Natural killer cell (primary cell): ENCODE measurements at regions not wholly inside any gene's neighbourhood (a gene's known extent, or its start where the extent isn't known, plus 50 kb on each side); places are given as distances from the start of the nearest gene placed in this dataset.

Experiments
- ATAC-seq, 3 donors: fragments of 150-1000 bp in 2 of 3; fragments of 200-7000 bp in 1 of 3; cut with Tn5 transposase; 1 replicate in 1 of 3; 2 replicates in 2 of 3; pipeline ENCODE4 v1.10.0; 2021; ENCODE audit warnings: mild to moderate bottlenecking in 2 of 3, moderate library complexity in 2 of 3
- DNase-seq, 2 donors: peaks; one replicate each; pipeline versions ENCODE4 v3.0.0 to v3.0.0-alpha.2; 2013 to 2021; ENCODE audit warnings: mixed read lengths in 1 of 2
- H3K27ac ChIP-seq: one replicate; pipeline ENCODE4 v1.5.1; 2013; ENCODE audit warnings: mild to moderate bottlenecking, low read length
- H3K27me3 ChIP-seq: one replicate; pipeline ENCODE4 v1.6.1; 2013; ENCODE audit warnings: low read length; ENCODE audit not compliant: control insufficient read depth, insufficient read depth
- H3K36me3 ChIP-seq: one replicate; pipeline ENCODE4 v1.6.1; 2013; ENCODE audit warnings: low read length; ENCODE audit not compliant: control insufficient read depth, insufficient read depth
- H3K4me1 ChIP-seq: one replicate; pipeline ENCODE4 v1.6.1; 2013; ENCODE audit warnings: low read length; ENCODE audit not compliant: control insufficient read depth, insufficient read depth
- H3K4me3 ChIP-seq: one replicate; pipeline ENCODE4 v1.5.1; 2013; ENCODE audit warnings: low read length
- H3K9me3 ChIP-seq: one replicate; pipeline ENCODE4 v1.6.1; 2013; ENCODE audit warnings: low read length; ENCODE audit not compliant: control insufficient read depth, insufficient read depth
- H3K27ac Mint-ChIP-seq, 2 donors: one replicate each; pipeline ENCODE4 v1.8.0; 2022; ENCODE audit warnings: mild to moderate bottlenecking in 2 of 2, mixed read lengths in 2 of 2, moderate library complexity in 1 of 2
- H3K27me3 Mint-ChIP-seq, 2 donors: one replicate each; pipeline ENCODE4 v1.8.0; 2022; ENCODE audit warnings: low read depth in 2 of 2, mixed read lengths in 2 of 2
- H3K36me3 Mint-ChIP-seq: one replicate; pipeline ENCODE4 v1.8.0; 2022; ENCODE audit warnings: mixed read lengths
- H3K4me1 Mint-ChIP-seq, 2 donors: one replicate each; pipeline ENCODE4 v1.8.0; 2022; ENCODE audit warnings: mixed read lengths in 2 of 2
- H3K4me3 Mint-ChIP-seq: one replicate; pipeline ENCODE4 v1.8.0; 2022; ENCODE audit warnings: mild to moderate bottlenecking, moderate library complexity, mixed read lengths
- H3K9me3 Mint-ChIP-seq, 2 donors: one replicate each; pipeline ENCODE4 v1.8.0; 2022; ENCODE audit warnings: mixed read lengths in 2 of 2
- WGBS: methylation state at CpG from one replicate; pipeline ENCODE4 v1.1.7; 2013; ENCODE audit warnings: missing lambda C conversion rate; ENCODE audit not compliant: insufficient coverage; 5-methylcytosine and 5-hydroxymethylcytosine counted together
- intact Hi-C: fragments of 100-400 bp; cut with micrococcal nuclease; formaldehyde crosslinking; loops from one replicate; pipeline ENCODE4 v1.14.2; 2022
- TF ChIP-seq, protein P1 (sequence below): fragments of 200-600 bp; IDR thresholded peaks from one replicate; pipeline ENCODE4 v1.8.0; 2022; ENCODE audit warnings: antibody characterized with exemption

DNA sequence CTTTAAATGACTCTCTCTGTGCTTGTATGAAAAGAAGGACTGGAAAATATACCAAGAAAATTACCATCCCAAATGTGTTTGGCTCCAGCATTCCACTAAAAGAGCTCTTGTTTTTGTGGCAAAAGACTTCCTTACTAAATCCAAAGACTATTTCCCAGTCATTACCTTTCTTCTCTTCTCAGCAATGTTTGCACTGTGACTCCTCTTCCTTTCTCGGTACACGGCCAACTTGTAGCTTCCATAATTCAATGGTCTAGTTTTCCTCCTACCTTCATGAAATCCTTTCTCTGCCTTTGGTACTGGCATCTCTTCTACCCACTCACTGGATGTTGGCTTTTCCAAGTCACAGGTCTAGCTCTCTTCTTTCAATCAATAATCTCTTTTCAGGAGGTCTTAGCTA is 568.5 kb upstream of the JAG1 start:
- 95% methylated on average over 2 of the region's 2 CpGs for WGBS
- Mint-ChIP-seq H3K36me3 (no peaks in the 10 kb centered on the region), H3K9me3 (peaks cover 7 to 10% of the 10 kb centered on the region in 2 donors), H3K27me3 (peaks cover 16 to 34% of the 10 kb centered on the region in 2 donors), H3K27ac (no peak overlapping the region), H3K4me3 (no peak overlapping the region), H3K4me1 (peaks cover 7 to 13% of the 10 kb centered on the region in 2 donors)
- intact Hi-C loops = no loop called here
- peaks cover 3% of the 10 kb centered on the region for H3K27me3 ChIP-seq
- H3K9me3 ChIP-seq = no peaks in the 10 kb centered on the region
- no peak overlapping the region for H3K4me3 ChIP-seq
- no peak overlapping the region for H3K27ac ChIP-seq
- H3K36me3 ChIP-seq = no peaks in the 10 kb centered on the region
- DNase-seq (no peak), ATAC-seq (no peak)
- H3K4me1 ChIP-seq = peaks cover 3% of the 10 kb centered on the region
- TF ChIP-seq, protein P1, sequence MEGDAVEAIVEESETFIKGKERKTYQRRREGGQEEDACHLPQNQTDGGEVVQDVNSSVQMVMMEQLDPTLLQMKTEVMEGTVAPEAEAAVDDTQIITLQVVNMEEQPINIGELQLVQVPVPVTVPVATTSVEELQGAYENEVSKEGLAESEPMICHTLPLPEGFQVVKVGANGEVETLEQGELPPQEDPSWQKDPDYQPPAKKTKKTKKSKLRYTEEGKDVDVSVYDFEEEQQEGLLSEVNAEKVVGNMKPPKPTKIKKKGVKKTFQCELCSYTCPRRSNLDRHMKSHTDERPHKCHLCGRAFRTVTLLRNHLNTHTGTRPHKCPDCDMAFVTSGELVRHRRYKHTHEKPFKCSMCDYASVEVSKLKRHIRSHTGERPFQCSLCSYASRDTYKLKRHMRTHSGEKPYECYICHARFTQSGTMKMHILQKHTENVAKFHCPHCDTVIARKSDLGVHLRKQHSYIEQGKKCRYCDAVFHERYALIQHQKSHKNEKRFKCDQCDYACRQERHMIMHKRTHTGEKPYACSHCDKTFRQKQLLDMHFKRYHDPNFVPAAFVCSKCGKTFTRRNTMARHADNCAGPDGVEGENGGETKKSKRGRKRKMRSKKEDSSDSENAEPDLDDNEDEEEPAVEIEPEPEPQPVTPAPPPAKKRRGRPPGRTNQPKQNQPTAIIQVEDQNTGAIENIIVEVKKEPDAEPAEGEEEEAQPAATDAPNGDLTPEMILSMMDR = no peak

DNA sequence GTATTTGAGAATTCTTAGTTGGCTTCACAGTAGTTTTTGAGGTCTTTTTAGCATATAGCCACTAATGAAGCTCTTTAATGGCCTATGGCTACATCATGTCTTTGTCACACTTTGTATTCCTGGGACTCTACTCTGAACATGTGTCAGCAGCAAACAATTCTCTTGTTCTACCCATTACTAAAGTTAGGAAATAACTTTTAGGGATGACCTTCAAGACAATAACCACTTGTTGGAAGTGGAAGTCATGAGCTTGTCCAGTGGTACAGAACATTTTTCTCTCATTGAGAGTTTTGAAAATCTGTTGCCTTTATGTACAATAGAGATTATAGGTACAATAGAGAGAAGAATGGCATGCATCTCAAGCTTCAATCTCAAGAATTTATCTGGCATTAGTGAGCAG is 571.6 kb upstream of the JAG1 start:
- no peaks in the 10 kb centered on the region for H3K9me3 ChIP-seq
- H3K27ac ChIP-seq = no peak overlapping the region
- no peaks in the 10 kb centered on the region for H3K36me3 ChIP-seq
- Mint-ChIP-seq H3K4me3 (no peak overlapping the region), H3K27ac (no peak overlapping the region), H3K9me3 (peaks cover 6 to 7% of the 10 kb centered on the region in 2 donors), H3K36me3 (no peaks in the 10 kb centered on the region), H3K4me1 (peaks cover 7 to 13% of the 10 kb centered on the region in 2 donors), H3K27me3 (peaks cover 14 to 64% of the 10 kb centered on the region in 2 donors)
- intact Hi-C loops = no loop called here
- DNase-seq (no peak), ATAC-seq (no peak)
- peaks cover 3% of the 10 kb centered on the region for H3K27me3 ChIP-seq
- no peak overlapping the region for H3K4me3 ChIP-seq
- H3K4me1 ChIP-seq = peaks cover 3% of the 10 kb centered on the region
- TF ChIP-seq, protein P1 = no peak

DNA sequence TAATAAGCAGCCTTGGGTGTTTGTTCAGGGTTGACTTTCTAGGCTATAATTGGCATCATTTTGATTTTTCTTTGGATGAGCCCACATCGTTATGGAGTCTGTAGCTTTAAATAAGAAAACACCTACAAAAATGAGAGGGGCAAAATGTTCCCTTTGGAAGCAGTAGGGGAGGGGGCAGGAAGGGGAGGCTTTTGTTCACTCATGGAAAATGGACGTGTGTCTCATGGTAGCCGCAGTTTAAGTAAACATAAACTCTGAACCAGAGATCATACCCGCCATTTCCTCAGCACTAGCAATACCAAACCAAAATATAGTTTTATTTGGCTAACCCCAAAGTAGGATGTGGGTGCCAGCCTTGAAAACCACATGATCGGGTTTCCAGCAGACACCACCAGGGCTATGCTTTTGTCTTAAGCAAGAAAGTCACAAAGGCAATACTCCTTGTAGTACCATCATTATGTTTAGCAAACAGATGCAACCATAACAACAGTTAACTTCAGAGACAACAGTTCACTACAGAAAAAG is 572.5 kb upstream of the JAG1 start:
- H3K4me3 Mint-ChIP-seq = no peak overlapping the region
- H3K36me3 ChIP-seq = no peaks in the 10 kb centered on the region
- H3K4me3 ChIP-seq = no peak overlapping the region
- TF ChIP-seq, protein P1 = no peak
- ATAC-seq (peak in 1 of 3 donors; percentile 29), DNase-seq (no peak)
- peaks cover 4 to 6% of the 10 kb centered on the region in 2 donors for H3K9me3 Mint-ChIP-seq
- peaks cover 14 to 61% of the 10 kb centered on the region in 2 donors for H3K27me3 Mint-ChIP-seq
- H3K27me3 ChIP-seq = peaks cover 5% of the 10 kb centered on the region
- no peak overlapping the region for H3K27ac Mint-ChIP-seq
- H3K4me1 ChIP-seq = peaks cover 3% of the 10 kb centered on the region
- H3K27ac ChIP-seq = no peak overlapping the region
- H3K36me3 Mint-ChIP-seq = no peaks in the 10 kb centered on the region
- 6% methylated on average over 5 of the region's 5 CpGs for WGBS
- peaks cover 7 to 13% of the 10 kb centered on the region in 2 donors for H3K4me1 Mint-ChIP-seq
- intact Hi-C loops = no loop called here
- no peaks in the 10 kb centered on the region for H3K9me3 ChIP-seq
